ENCODE measurements at regions not wholly inside any gene's neighbourhood (a gene's known extent, or its start where the extent isn't known, plus 50 kb on each side); places are given as distances from the start of the nearest gene placed in this dataset.
A peak's percentile ranks its signal among the peaks of the same experiment; 100 is the strongest.

- in situ Hi-C loops (cut with MboI; ENCODE audit: low sequenced_read_pairs) (no loop called here), dilution Hi-C loops (cut with HindIII; ENCODE audit: low sequenced_read_pairs, unreplicated experiment) (no loop called here), intact Hi-C loops (cut with micrococcal nuclease) (no loop called here)
- peak overlapping the region; percentile 23; the same call in 1 of the 2 replicates for H3K23ac ChIP-seq (ENCODE audit: low read depth, low read length)
- DNase-seq (peak; percentile 71), ATAC-seq (ENCODE audit: low read depth) (peak; percentile 64)
- H3K79me1 ChIP-seq (ENCODE audit: low read depth in 1 of 2, low read length in 2 of 2), result peaks cover 16 to 80% of the 10 kb centered on the region in 2 experiments; a peak in 3 of 4 replicates
- WGBS, 2 experiments (ENCODE audit: extremely low coverage in 2 of 2, insufficient read length in 1 of 2), result no CpG with 5 or more reads among the region's 2 CpGs
- no peak overlapping the region; the same call in 1 of the 2 replicates for H3K4ac ChIP-seq (ENCODE audit: low read depth, low read length)
- no peak for TF ChIP-seq ELK1 (IDR thresholded peaks at IDR 0.05; ENCODE audit: borderline replicate concordance, low read depth, low read length)
- TF ChIP-seq RAD21 (IDR thresholded peaks at IDR 0.05; ENCODE audit: low read length), result no peak
- TF ChIP-seq USF2 (IDR thresholded peaks at IDR 0.05; ENCODE audit: low read depth, low read length), result no peak
- TF ChIP-seq FOS (IDR thresholded peaks at IDR 0.05; ENCODE audit: low read depth, low read length), result no peak
- TF ChIP-seq CEBPB (IDR thresholded peaks at IDR 0.05; ENCODE audit: low read depth, low read length), result peak; percentile 63
- no peak for TF ChIP-seq POLR2A (IDR thresholded peaks at IDR 0.05; ENCODE audit: low read depth, low read length)
- no peak for TF ChIP-seq NFE2L2 (IDR thresholded peaks at IDR 0.05; ENCODE audit: low read depth, low read length)
- no peak overlapping the region for H2BK20ac ChIP-seq (ENCODE audit: low read depth, low read length)
- H3K4me1 ChIP-seq (ENCODE audit: control insufficient read depth, insufficient read depth, low read length), result peaks cover 28% of the 10 kb centered on the region
- H3K27me3 ChIP-seq (ENCODE audit: control insufficient read depth, insufficient read depth, low read length), result no peaks in the 10 kb centered on the region
- POLR2A ChIA-PET (ENCODE audit: unreplicated experiment), result no interaction called here
- H4K20me1 ChIP-seq (ENCODE audit: insufficient read depth, low read length), result peaks cover 87% of the 10 kb centered on the region
- H4K91ac ChIP-seq (ENCODE audit: insufficient read depth, low read depth, low read length), result no peak overlapping the region
- no peaks in the 10 kb centered on the region for H3K9me3 ChIP-seq (ENCODE audit: control insufficient read depth, insufficient read depth, low read length)
- H2AK9ac ChIP-seq (replicated peaks; ENCODE audit: low read depth, low read length, poor library complexity), result no peak overlapping the region
- peaks cover 10% of the 10 kb centered on the region for H3K36me3 ChIP-seq (ENCODE audit: control insufficient read depth, insufficient read depth, low read length)
- H2BK120ac ChIP-seq (ENCODE audit: low read depth, low read length), result no peak overlapping the region
- H3K14ac ChIP-seq (replicated peaks; ENCODE audit: low read depth, low read length), result no peak overlapping the region
- H2BK15ac ChIP-seq (ENCODE audit: low read depth, low read length), result no peak overlapping the region
- H3K9ac ChIP-seq (ENCODE audit: low read depth, low read length), result no peak overlapping the region
- no peak overlapping the region; the same call in 1 of the 2 replicates for H3K18ac ChIP-seq (ENCODE audit: low read depth, low read length)
- H3K27ac ChIP-seq (ENCODE audit: insufficient read depth, low read length), result peak overlapping the region; percentile 50; the same call in 1 of the 2 replicates
- no peak overlapping the region; a peak in 1 of 4 replicates for H4K8ac ChIP-seq (ENCODE audit: low read depth in 2 of 2, low read length in 2 of 2)
- peak overlapping the region; percentile 18 for H2BK5ac ChIP-seq (ENCODE audit: low read depth, low read length, poor library complexity, severe bottlenecking)
- H3K56ac ChIP-seq (ENCODE audit: extremely low read depth, insufficient read depth, low read length), result no peak overlapping the region
- no peak overlapping the region for H2AK5ac ChIP-seq (ENCODE audit: low read depth, low read length)
- CTCF ChIA-PET, result no interaction called here
- H3K9me1 ChIP-seq (ENCODE audit: insufficient read depth, low read length), result peaks cover 35% of the 10 kb centered on the region
- no peak overlapping the region; the same call in 1 of the 2 replicates for H4K5ac ChIP-seq (ENCODE audit: low read depth, low read length)
- no TSS peak for BruUV-seq (replicated peaks)
- H3K4me3 ChIP-seq (ENCODE audit: insufficient read depth, low read depth, low read length), result no peak overlapping the region
- H3K4me2 ChIP-seq (ENCODE audit: low read depth, low read length), result 0 out of 2 replicates have a peak overlapping the region, but pooled peaks have one; percentile 33
- no peak overlapping the region for H2AFZ ChIP-seq (replicated peaks; ENCODE audit: low read length, poor library complexity)
Measured at GRCh38 chr9:110095161-110095595, 112.8 kb downstream of the C9orf152 start.

All from IMR-90 (cell line).